ENCODE measurements at regions not wholly inside any gene's neighbourhood (a gene's known extent, or its start where the extent isn't known, plus 50 kb on each side); places are given as distances from the start of the nearest gene placed in this dataset.

GRCh38 chr5:155274484-155274883 is 260.9 kb downstream of the KIF4B start:
- no peak for DNase-seq (ENCODE audit: low spot score in 2 of 2)
- Histone ChIP-seq H3K36me3 (no peaks in the 10 kb centered on the region), H3K9me3 (no peaks in the 10 kb centered on the region), H3K27me3 (no peaks in the 10 kb centered on the region), H3K4me1 (no peaks in the 10 kb centered on the region), H3K4me3 (no peak overlapping the region), H3K27ac (no peak overlapping the region)
- TF ChIP-seq POLR2AphosphoS5 (IDR thresholded peaks at IDR 0.05) = no peak
- TF ChIP-seq CTCF (IDR thresholded peaks at IDR 0.05) = no peak
- no peak for TF ChIP-seq POLR2A (IDR thresholded peaks at IDR 0.05)
- intact Hi-C loops (cut with DNase I; ENCODE audit: low total_unique reads) = no loop called here

- Histone ChIP-seq H3K36me3 (no peaks in the 10 kb centered on the region), H3K9me3 (no peaks in the 10 kb centered on the region), H3K27me3 (no peaks in the 10 kb centered on the region), H3K27ac (no peak overlapping the region), H3K4me1 (no peaks in the 10 kb centered on the region), H3K4me3 (no peak overlapping the region)
- TF ChIP-seq POLR2AphosphoS5 (IDR thresholded peaks at IDR 0.05) (no peak), POLR2A (IDR thresholded peaks at IDR 0.05) (no peak), CTCF (IDR thresholded peaks at IDR 0.05) (no peak)
- intact Hi-C loops (cut with DNase I; ENCODE audit: low total_unique reads) = no loop called here
- DNase-seq (ENCODE audit: low spot score in 2 of 2) = no peak
These were observed 261.7 kb downstream of the KIF4B start for GRCh38 chr5:155275222-155275621.

DNA sequence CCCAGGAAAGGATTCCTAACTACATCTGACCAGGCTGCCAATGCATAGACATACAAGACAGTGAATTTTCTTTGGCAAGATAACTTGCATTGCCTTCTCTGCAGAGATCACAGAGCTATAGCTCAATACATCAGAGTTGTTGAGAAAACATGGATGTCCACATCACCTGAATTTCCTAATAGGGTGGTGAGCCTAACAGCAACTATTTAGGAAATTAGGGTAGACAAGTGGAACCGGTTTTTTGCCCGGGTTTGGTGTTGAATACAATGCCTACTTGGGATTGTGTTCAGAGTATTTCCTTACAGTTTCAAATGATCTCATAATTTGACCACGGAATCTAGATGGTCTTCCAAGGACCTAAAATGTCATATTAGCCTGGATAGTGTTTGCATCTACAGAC is 262.7 kb downstream of the KIF4B start:
- Histone ChIP-seq H3K27ac (no peak overlapping the region), H3K27me3 (no peaks in the 10 kb centered on the region), H3K4me1 (no peaks in the 10 kb centered on the region), H3K36me3 (no peaks in the 10 kb centered on the region), H3K4me3 (no peak overlapping the region), H3K9me3 (no peaks in the 10 kb centered on the region)
- intact Hi-C loops (cut with DNase I; ENCODE audit: low total_unique reads) = no loop called here
- TF ChIP-seq CTCF (IDR thresholded peaks at IDR 0.05) (no peak), POLR2AphosphoS5 (IDR thresholded peaks at IDR 0.05) (no peak)
- no peak for DNase-seq (ENCODE audit: low spot score in 2 of 2)

- TF ChIP-seq POLR2AphosphoS5 (IDR thresholded peaks at IDR 0.05) (no peak), POLR2A (IDR thresholded peaks at IDR 0.05) (no peak), CTCF (IDR thresholded peaks at IDR 0.05) (no peak)
- intact Hi-C loops (cut with DNase I; ENCODE audit: low total_unique reads) = no loop called here
These were observed 265.0 kb downstream of the KIF4B start for GRCh38 chr5:155278532-155278931.

DNA sequence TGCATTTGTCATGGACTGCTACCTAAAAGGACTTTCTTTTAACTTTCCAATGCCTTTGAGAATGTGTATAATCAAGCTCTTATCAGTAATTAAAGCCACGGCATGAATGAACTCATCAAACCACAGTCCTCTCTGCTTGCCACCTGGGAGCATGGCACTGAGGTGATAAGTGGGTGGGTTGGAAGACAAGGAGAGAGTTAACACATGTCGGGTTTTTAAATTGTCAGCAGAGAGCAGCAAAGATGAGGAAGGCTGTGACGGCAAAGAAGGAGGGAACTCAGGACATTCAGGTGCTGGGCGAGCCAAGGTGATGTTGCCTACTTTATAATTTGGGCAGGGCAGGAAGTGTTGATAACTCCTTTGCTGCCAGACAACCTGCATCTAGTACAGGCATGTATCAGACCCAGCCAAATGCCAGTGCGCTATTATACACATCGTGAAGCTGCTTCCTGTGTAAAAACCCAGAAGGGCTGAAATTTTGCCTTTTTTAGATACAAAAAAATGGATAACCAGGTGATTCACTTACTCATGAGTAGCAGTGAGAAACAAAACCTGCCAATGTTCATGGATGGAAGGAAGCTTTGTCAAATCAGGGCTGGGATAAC is 269.1 kb downstream of the KIF4B start:
- Histone ChIP-seq H3K27me3 (no peaks in the 10 kb centered on the region), H3K4me3 (no peak overlapping the region), H3K4me1 (no peaks in the 10 kb centered on the region), H3K36me3 (no peaks in the 10 kb centered on the region), H3K27ac (no peak overlapping the region), H3K9me3 (no peaks in the 10 kb centered on the region)
- no peak for DNase-seq (ENCODE audit: low spot score in 2 of 2)
- no peak for TF ChIP-seq CTCF (IDR thresholded peaks at IDR 0.05)
- no peak for TF ChIP-seq POLR2A (IDR thresholded peaks at IDR 0.05)
- no peak for TF ChIP-seq POLR2AphosphoS5 (IDR thresholded peaks at IDR 0.05)
- intact Hi-C loops (cut with DNase I; ENCODE audit: low total_unique reads) = no loop called here

More at GRCh38 chr5:155278532-155278931, 265.0 kb downstream of the KIF4B start:
- DNase-seq (ENCODE audit: low spot score in 2 of 2) = no peak
- Histone ChIP-seq H3K36me3 (no peaks in the 10 kb centered on the region), H3K27ac (no peak overlapping the region), H3K4me1 (no peaks in the 10 kb centered on the region), H3K27me3 (no peaks in the 10 kb centered on the region), H3K9me3 (no peaks in the 10 kb centered on the region), H3K4me3 (no peak overlapping the region)
